Fibroblast of villous mesenchyme (primary cell): ENCODE measurements at regions not wholly inside any gene's neighbourhood (a gene's known extent, or its start where the extent isn't known, plus 50 kb on each side); places are given as distances from the start of the nearest gene placed in this dataset.
"Not testable (repeated sequence)": the region's sequence is repeated elsewhere in the genome, so short reads cannot be mapped to it uniquely, and the experiment has no call there.

ENCODE experiments used
- DNase-seq: peaks from one replicate; pipeline ENCODE4 v3.0.0-alpha.2; 2010; ENCODE audit warnings: low read depth
- H3K4me3 ChIP-seq: 2 replicates; pipeline ENCODE4 v1.5.1; 2011; ENCODE audit warnings: low read depth, mild to moderate bottlenecking, low read length
- TF ChIP-seq, protein P1 (sequence below): IDR thresholded peaks from 2 replicates; pipeline ENCODE4 v1.5.1; 2012; ENCODE audit warnings: low read depth, mild to moderate bottlenecking, low read length; ENCODE audit not compliant: insufficient read depth

DNA sequence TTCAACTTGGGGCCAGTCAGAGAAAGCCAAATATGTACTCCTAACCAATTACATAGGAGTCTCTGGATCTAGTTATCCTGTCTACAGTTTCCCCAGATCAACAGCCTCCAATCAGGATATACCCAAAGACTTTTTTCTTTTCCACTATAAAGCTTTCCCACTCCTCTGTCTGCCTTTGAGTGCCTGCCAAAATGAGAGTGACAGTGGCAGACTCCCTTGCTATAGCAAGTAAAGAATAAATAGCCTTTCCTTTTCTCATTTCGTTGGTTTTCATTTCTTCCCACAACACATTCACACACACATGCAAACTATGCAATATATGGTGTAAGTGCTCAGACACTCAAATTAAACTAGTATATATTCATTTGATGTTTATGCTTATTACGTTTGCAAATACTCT lies 302.4 kb upstream of the TACR3 start:
- no peak overlapping the region for H3K4me3 ChIP-seq
- DNase-seq, result no peak
- TF ChIP-seq, protein P1, sequence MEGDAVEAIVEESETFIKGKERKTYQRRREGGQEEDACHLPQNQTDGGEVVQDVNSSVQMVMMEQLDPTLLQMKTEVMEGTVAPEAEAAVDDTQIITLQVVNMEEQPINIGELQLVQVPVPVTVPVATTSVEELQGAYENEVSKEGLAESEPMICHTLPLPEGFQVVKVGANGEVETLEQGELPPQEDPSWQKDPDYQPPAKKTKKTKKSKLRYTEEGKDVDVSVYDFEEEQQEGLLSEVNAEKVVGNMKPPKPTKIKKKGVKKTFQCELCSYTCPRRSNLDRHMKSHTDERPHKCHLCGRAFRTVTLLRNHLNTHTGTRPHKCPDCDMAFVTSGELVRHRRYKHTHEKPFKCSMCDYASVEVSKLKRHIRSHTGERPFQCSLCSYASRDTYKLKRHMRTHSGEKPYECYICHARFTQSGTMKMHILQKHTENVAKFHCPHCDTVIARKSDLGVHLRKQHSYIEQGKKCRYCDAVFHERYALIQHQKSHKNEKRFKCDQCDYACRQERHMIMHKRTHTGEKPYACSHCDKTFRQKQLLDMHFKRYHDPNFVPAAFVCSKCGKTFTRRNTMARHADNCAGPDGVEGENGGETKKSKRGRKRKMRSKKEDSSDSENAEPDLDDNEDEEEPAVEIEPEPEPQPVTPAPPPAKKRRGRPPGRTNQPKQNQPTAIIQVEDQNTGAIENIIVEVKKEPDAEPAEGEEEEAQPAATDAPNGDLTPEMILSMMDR, result no peak

DNA sequence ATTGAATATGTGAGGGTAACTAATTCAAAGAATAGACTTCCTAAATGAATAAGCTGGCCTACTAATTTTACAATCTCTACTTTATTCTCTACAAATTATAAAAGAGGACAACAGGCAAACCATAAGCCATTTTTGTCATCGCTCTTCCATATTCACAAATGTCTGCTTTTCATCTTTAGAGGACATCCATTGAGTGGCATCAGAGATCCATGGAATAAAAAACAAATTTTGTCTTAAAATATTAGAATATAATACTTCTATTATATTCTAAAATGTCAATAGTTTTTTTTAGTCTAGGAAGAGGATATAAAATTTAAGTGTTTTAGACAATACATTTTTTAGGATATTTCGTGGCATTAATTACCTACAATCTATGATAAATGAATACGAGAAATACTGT lies 300.9 kb upstream of the TACR3 start:
- H3K4me3 ChIP-seq, result no peak overlapping the region
- DNase-seq, result no peak
- TF ChIP-seq, protein P1, result no peak

DNA sequence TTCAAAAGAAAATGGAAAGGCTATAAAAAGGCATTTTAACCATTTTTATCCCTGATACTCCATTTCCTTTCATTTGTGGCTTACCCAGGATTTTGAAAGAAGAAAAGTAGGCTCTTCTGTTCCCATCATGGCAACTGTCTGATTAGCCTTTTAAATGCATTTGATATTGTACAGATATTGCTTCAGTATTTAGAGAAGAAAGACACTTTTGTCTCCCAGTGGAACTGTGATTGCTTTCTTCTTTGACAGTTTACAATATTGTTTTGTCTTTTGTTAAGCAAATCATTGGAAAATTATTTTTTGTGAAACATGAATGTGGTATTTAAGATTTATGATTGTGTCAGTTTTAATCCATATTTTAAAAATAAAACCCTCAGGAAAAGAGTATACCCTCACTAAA lies 297.4 kb upstream of the TACR3 start:
- no peak overlapping the region for H3K4me3 ChIP-seq
- TF ChIP-seq, protein P1, result no peak
- DNase-seq, result no peak

DNA sequence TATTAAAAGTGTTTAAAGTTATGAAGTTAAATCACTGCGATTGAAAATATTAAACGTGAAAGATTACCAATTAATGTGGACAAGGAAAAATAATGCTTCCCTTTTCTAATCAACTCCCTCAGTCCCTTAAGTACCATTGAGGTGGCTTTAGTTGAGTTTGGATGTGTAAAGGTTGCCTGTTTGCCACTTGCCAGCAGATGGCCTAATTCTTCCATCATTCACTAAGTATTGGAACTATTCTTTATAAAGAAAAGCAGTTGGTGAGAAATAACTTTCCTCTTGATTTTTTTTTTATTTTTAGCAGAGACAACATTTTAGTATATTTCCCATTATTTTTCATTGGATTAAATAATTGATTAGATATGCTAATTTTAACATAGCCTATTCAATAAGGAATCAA lies 295.9 kb upstream of the TACR3 start:
- no peak for DNase-seq
- no peak overlapping the region for H3K4me3 ChIP-seq
- TF ChIP-seq, protein P1, result peak; percentile 13

DNA sequence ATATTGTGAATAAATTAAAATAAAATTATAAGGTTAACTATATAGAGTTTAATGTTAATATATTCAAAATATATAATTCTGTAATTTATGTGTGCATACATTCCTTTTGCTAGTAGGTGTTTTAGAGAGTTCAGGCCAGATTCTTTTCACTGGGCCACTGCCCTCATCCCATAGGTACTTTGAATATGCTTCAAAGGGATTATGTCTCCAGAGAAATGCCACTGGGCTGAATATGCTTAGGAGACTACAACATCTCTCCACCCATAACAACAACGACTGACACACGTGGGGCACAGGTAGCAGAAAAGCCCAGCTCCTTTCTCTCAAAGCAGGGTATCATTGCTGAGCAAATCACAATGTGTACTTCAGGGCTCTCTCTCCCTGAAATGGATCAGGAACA lies 290.9 kb upstream of the TACR3 start:
- TF ChIP-seq, protein P1, result no peak
- no peak for DNase-seq

DNA sequence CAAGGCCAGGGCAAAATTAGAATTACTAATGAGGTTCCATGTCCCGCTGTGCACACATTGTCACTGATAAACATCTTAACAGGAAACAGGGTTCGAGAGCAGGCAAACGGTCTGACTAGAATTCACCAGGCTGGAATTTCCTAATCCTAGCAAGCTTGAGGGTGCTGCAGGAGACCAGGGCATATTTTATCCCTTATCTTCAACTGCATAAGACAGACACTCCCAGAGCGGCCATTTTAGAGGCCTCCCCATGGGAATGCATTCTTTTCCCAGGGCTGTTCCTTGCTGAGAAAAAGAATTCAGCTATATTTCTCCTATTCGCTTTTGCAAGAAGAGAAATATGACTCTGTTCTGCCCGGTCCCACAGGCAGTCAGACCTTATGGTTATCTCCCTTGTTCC lies 282.5 kb upstream of the TACR3 start:
- not testable (repeated sequence) for DNase-seq

More for the DNA sequence above, 290.9 kb upstream of the TACR3 start:
- no peak overlapping the region for H3K4me3 ChIP-seq

DNA sequence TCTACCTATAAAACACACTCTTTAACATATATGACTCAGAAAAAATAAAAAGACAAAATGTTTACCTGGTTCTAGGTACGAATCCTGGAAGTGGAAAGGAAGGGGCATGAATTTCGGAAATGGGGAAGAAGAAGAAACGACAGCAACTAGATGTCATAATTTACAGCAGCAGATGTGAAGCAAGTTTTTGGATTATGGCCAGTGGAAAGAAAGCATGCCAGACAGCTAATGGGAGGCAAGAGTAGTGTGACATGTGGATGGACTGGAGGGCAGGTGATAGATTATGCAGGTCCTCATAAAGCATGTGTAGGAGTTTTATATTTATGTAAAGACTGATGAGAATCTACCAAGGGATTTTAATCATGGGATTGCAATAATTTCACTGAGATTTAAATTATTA lies 279.0 kb upstream of the TACR3 start:
- no peak overlapping the region for H3K4me3 ChIP-seq
- TF ChIP-seq, protein P1, result no peak
- no peak for DNase-seq

More for the DNA sequence above, 282.5 kb upstream of the TACR3 start:
- H3K4me3 ChIP-seq, result not testable (repeated sequence)

- DNase-seq, result peak; percentile 44
- H3K4me3 ChIP-seq, result no peak overlapping the region
- TF ChIP-seq, protein P1, result no peak
Observed at GRCh38 chr4:103996637-103997036, 276.9 kb upstream of the TACR3 start.
